ENCODE measurements at regions not wholly inside any gene's neighbourhood (a gene's known extent, or its start where the extent isn't known, plus 50 kb on each side); places are given as distances from the start of the nearest gene placed in this dataset.

- no peaks in the 10 kb centered on the region for H3K9me3 ChIP-seq (ENCODE audit: control insufficient read depth in 1 of 2, low read length in 2 of 2)
- no peak overlapping the region for H3K27ac ChIP-seq (ENCODE audit: low read length)
- no peak overlapping the region for H3K4me3 ChIP-seq (ENCODE audit: low read depth in 1 of 2, low read length in 2 of 2)
- H3K27me3 ChIP-seq (ENCODE audit: low read depth, low read length): no peaks in the 10 kb centered on the region
- no peaks in the 10 kb centered on the region for H3K36me3 ChIP-seq (ENCODE audit: control insufficient read depth in 1 of 2, insufficient read depth in 2 of 2, low read length in 2 of 2)
- no peaks in the 10 kb centered on the region for H3K4me1 ChIP-seq (ENCODE audit: control insufficient read depth in 1 of 2, insufficient read depth in 2 of 2, low read length in 2 of 2)
Observed at GRCh38 chr3:73813692-73814292, 189.1 kb upstream of the PDZRN3 start.

- no peak overlapping the region for H3K4me3 ChIP-seq (ENCODE audit: low read depth in 1 of 2, low read length in 2 of 2)
- H3K27me3 ChIP-seq (ENCODE audit: low read depth, low read length): no peaks in the 10 kb centered on the region
- no peaks in the 10 kb centered on the region for H3K4me1 ChIP-seq (ENCODE audit: control insufficient read depth in 1 of 2, insufficient read depth in 2 of 2, low read length in 2 of 2)
- no peaks in the 10 kb centered on the region for H3K9me3 ChIP-seq (ENCODE audit: control insufficient read depth in 1 of 2, low read length in 2 of 2)
- no peaks in the 10 kb centered on the region for H3K36me3 ChIP-seq (ENCODE audit: control insufficient read depth in 1 of 2, insufficient read depth in 2 of 2, low read length in 2 of 2)
- H3K27ac ChIP-seq (ENCODE audit: low read length): no peak overlapping the region
Observed at GRCh38 chr3:73813291-73813690, 188.6 kb upstream of the PDZRN3 start.

GRCh38 chr3:73812054-73812453 is 187.3 kb upstream of the PDZRN3 start:
- Histone ChIP-seq H3K27ac (ENCODE audit: low read length) (no peak overlapping the region), H3K36me3 (ENCODE audit: control insufficient read depth in 1 of 2, insufficient read depth in 2 of 2, low read length in 2 of 2) (no peaks in the 10 kb centered on the region), H3K27me3 (ENCODE audit: low read depth, low read length) (no peaks in the 10 kb centered on the region), H3K9me3 (ENCODE audit: control insufficient read depth in 1 of 2, low read length in 2 of 2) (no peaks in the 10 kb centered on the region), H3K4me3 (ENCODE audit: low read depth in 1 of 2, low read length in 2 of 2) (no peak overlapping the region), H3K4me1 (ENCODE audit: control insufficient read depth in 1 of 2, insufficient read depth in 2 of 2, low read length in 2 of 2) (no peaks in the 10 kb centered on the region)

DNA sequence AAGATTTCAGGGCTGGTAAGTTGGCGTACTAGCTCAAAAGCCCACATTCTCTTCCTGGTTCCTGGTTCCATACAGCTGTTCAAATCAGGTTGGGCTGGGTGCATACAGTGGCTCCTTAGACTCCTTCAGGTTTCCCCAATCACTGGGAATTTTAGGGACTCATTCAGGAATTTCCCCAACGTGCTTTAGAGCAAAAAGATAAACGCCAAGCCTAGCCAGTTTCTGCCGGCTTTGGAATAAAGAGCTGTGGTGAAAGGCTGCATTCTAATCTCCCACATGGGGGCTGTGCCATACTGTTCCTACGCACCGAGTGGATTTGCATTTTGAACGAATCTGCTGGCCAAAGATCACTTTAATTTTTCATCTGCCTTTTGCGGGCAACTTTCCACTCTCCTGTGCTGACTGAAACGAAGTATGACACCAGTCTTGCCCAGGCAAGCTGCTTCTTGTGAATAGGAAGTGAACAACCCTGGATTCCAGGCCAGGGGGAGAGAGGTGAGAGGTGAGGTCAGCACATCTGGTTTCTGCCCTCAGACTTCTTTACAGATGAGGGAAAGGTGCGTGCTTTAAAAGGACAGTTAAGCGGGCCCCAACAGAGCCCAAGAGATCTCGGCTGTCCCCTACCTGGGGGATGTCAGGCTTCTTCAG is 184.2 kb upstream of the PDZRN3 start:
- H3K9me3 ChIP-seq (ENCODE audit: control insufficient read depth in 1 of 2, low read length in 2 of 2): no peaks in the 10 kb centered on the region
- no peaks in the 10 kb centered on the region for H3K36me3 ChIP-seq (ENCODE audit: control insufficient read depth in 1 of 2, insufficient read depth in 2 of 2, low read length in 2 of 2)
- H3K4me1 ChIP-seq (ENCODE audit: control insufficient read depth in 1 of 2, insufficient read depth in 2 of 2, low read length in 2 of 2): no peaks in the 10 kb centered on the region
- H3K27me3 ChIP-seq (ENCODE audit: low read depth, low read length): no peaks in the 10 kb centered on the region
- no peak overlapping the region for H3K4me3 ChIP-seq (ENCODE audit: low read depth in 1 of 2, low read length in 2 of 2)
- no peak overlapping the region for H3K27ac ChIP-seq (ENCODE audit: low read length)

DNA sequence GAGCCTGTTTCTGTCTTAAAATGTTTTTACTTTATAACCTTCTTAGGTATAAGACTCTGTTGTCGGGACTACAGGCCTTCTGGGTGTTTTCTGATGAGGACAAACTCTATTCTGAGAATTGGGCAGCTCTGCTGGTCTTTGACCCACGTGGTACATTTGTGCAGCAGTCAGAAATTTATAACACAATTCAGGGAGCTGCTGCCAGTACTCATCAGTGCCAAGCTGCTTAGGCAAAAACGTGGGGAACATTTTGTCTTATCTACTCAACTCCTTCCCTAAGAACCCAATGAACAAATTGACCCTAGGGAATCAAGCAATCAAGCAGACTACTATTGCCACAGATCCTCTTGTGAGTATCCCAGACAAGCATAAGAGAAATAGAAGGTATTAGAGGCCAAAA is 180.7 kb upstream of the PDZRN3 start:
- no peak overlapping the region for H3K4me3 ChIP-seq (ENCODE audit: low read depth in 1 of 2, low read length in 2 of 2)
- H3K36me3 ChIP-seq (ENCODE audit: control insufficient read depth in 1 of 2, insufficient read depth in 2 of 2, low read length in 2 of 2): no peaks in the 10 kb centered on the region
- H3K27me3 ChIP-seq (ENCODE audit: low read depth, low read length): no peaks in the 10 kb centered on the region
- H3K4me1 ChIP-seq (ENCODE audit: control insufficient read depth in 1 of 2, insufficient read depth in 2 of 2, low read length in 2 of 2): no peaks in the 10 kb centered on the region
- H3K9me3 ChIP-seq (ENCODE audit: control insufficient read depth in 1 of 2, low read length in 2 of 2): no peaks in the 10 kb centered on the region
- no peak overlapping the region for H3K27ac ChIP-seq (ENCODE audit: low read length)

DNA sequence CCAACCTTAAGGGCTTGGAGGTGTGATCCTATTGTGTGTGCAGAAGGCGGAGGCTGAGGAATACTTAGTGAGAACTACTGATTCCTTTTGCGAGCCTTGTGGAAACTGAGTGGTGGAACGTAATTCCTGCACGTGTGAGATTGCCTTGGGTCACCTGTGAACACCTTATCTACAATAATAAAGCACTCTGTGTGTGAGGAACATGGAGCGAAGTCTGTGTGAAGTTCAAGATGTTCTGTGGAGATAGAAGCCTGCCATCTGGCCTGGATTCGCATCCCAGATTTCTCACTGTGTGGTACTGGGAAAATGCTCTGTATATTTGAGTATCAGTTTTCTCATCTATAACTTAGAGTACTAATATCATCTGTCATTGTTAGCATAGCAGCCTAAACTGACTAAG is 179.5 kb upstream of the PDZRN3 start:
- Histone ChIP-seq H3K9me3 (ENCODE audit: control insufficient read depth in 1 of 2, low read length in 2 of 2) (no peaks in the 10 kb centered on the region), H3K27ac (ENCODE audit: low read length) (no peak overlapping the region), H3K4me3 (ENCODE audit: low read depth in 1 of 2, low read length in 2 of 2) (no peak overlapping the region), H3K36me3 (ENCODE audit: control insufficient read depth in 1 of 2, insufficient read depth in 2 of 2, low read length in 2 of 2) (no peaks in the 10 kb centered on the region), H3K4me1 (ENCODE audit: control insufficient read depth in 1 of 2, insufficient read depth in 2 of 2, low read length in 2 of 2) (no peaks in the 10 kb centered on the region), H3K27me3 (ENCODE audit: low read depth, low read length) (no peaks in the 10 kb centered on the region)

DNA sequence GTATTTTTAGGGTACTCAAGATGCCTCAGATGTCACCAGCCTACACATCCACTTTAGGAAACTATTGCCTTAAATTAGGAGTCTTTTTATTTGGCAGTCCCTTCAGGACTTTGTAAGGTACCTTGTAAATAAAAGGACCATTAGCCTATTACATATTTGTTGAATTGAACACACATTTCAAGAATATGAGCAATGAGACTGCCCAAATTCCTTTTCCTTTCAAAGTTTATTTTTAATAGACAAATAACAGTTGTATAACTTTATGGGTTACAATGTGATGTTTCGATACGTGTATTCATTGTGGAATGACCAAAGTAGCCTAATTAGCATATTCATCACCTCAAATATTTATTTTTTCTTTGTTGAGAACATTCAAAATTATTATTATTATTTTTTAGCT is 176.7 kb upstream of the PDZRN3 start:
- no peak overlapping the region for H3K27ac ChIP-seq (ENCODE audit: low read length)
- no peaks in the 10 kb centered on the region for H3K36me3 ChIP-seq (ENCODE audit: control insufficient read depth in 1 of 2, insufficient read depth in 2 of 2, low read length in 2 of 2)
- H3K4me3 ChIP-seq (ENCODE audit: low read depth in 1 of 2, low read length in 2 of 2): no peak overlapping the region
- no peaks in the 10 kb centered on the region for H3K9me3 ChIP-seq (ENCODE audit: control insufficient read depth in 1 of 2, low read length in 2 of 2)
- H3K27me3 ChIP-seq (ENCODE audit: low read depth, low read length): no peaks in the 10 kb centered on the region
- peaks cover 0 to 2% of the 10 kb centered on the region in 2 donors for H3K4me1 ChIP-seq (ENCODE audit: control insufficient read depth in 1 of 2, insufficient read depth in 2 of 2, low read length in 2 of 2)

- Histone ChIP-seq H3K4me3 (ENCODE audit: low read depth in 1 of 2, low read length in 2 of 2) (no peak overlapping the region), H3K27me3 (ENCODE audit: low read depth, low read length) (no peaks in the 10 kb centered on the region), H3K9me3 (ENCODE audit: control insufficient read depth in 1 of 2, low read length in 2 of 2) (no peaks in the 10 kb centered on the region), H3K36me3 (ENCODE audit: control insufficient read depth in 1 of 2, insufficient read depth in 2 of 2, low read length in 2 of 2) (no peaks in the 10 kb centered on the region), H3K27ac (ENCODE audit: low read length) (no peak overlapping the region), H3K4me1 (ENCODE audit: control insufficient read depth in 1 of 2, insufficient read depth in 2 of 2, low read length in 2 of 2) (peaks cover 0 to 6% of the 10 kb centered on the region in 2 donors)
Observed at GRCh38 chr3:73797311-73797710, 172.6 kb upstream of the PDZRN3 start.

DNA sequence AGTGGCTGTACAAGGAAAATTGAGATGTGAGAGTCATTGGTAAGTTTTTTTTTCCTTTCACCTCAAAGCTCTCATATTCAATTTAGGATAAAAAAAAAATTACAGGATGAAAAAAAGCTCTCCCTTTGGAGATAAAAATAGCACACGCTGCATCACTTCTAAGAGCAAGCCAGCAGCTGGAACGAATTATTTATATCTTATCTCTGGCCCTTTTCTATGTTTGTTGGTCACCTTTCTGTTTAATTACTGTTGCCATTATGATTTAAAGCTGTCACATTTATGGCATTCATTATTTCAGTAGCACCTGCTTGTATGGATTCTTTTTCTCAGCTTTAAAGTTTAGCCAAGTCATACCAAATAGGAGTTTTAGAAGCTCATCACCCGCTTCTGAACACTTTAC is 171.6 kb upstream of the PDZRN3 start:
- Histone ChIP-seq H3K36me3 (ENCODE audit: control insufficient read depth in 1 of 2, insufficient read depth in 2 of 2, low read length in 2 of 2) (no peaks in the 10 kb centered on the region), H3K4me1 (ENCODE audit: control insufficient read depth in 1 of 2, insufficient read depth in 2 of 2, low read length in 2 of 2) (peaks cover 0 to 6% of the 10 kb centered on the region in 2 donors), H3K27ac (ENCODE audit: low read length) (no peak overlapping the region), H3K27me3 (ENCODE audit: low read depth, low read length) (no peaks in the 10 kb centered on the region), H3K9me3 (ENCODE audit: control insufficient read depth in 1 of 2, low read length in 2 of 2) (no peaks in the 10 kb centered on the region), H3K4me3 (ENCODE audit: low read depth in 1 of 2, low read length in 2 of 2) (no peak overlapping the region)

- Histone ChIP-seq H3K27ac (ENCODE audit: low read length) (no peak overlapping the region), H3K4me3 (ENCODE audit: low read depth in 1 of 2, low read length in 2 of 2) (no peak overlapping the region), H3K4me1 (ENCODE audit: control insufficient read depth in 1 of 2, insufficient read depth in 2 of 2, low read length in 2 of 2) (peaks cover 0 to 2% of the 10 kb centered on the region in 2 donors), H3K36me3 (ENCODE audit: control insufficient read depth in 1 of 2, insufficient read depth in 2 of 2, low read length in 2 of 2) (no peaks in the 10 kb centered on the region), H3K27me3 (ENCODE audit: low read depth, low read length) (no peaks in the 10 kb centered on the region), H3K9me3 (ENCODE audit: control insufficient read depth in 1 of 2, low read length in 2 of 2) (no peaks in the 10 kb centered on the region)
Observed at GRCh38 chr3:73791356-73791755, 166.6 kb upstream of the PDZRN3 start.

- H3K4me3 ChIP-seq (ENCODE audit: low read depth in 1 of 2, low read length in 2 of 2): no peak overlapping the region
- no peaks in the 10 kb centered on the region for H3K36me3 ChIP-seq (ENCODE audit: control insufficient read depth in 1 of 2, insufficient read depth in 2 of 2, low read length in 2 of 2)
- H3K9me3 ChIP-seq (ENCODE audit: control insufficient read depth in 1 of 2, low read length in 2 of 2): no peaks in the 10 kb centered on the region
- H3K27me3 ChIP-seq (ENCODE audit: low read depth, low read length): no peaks in the 10 kb centered on the region
- no peaks in the 10 kb centered on the region for H3K4me1 ChIP-seq (ENCODE audit: control insufficient read depth in 1 of 2, insufficient read depth in 2 of 2, low read length in 2 of 2)
- no peak overlapping the region for H3K27ac ChIP-seq (ENCODE audit: low read length)
Observed at GRCh38 chr3:73789825-73790444, 165.2 kb upstream of the PDZRN3 start.

Data from muscle layer of duodenum (tissue), 2 donors.